IMR-90 (cell line): ENCODE measurements at regions not wholly inside any gene's neighbourhood (a gene's known extent, or its start where the extent isn't known, plus 50 kb on each side); places are given as distances from the start of the nearest gene placed in this dataset.

Source experiments
- ATAC-seq: fragments of 200-7000 bp; cut with Tn5 transposase; 2 replicates; pipeline ENCODE4 v1.9.1; 2020; ENCODE audit warnings: low read depth, mild to moderate bottlenecking, moderate library complexity
- BruUV-seq: library from RNA; stranded (reverse); fragments of 400-500 nt; replicated peaks from 2 replicates; lab custom pipeline; 2021; lab: Mats Ljungman, UMichigan
- CTCF ChIA-PET: fragments of 300-600 bp; formaldehyde crosslinking; extraction: SDS; loops from one replicate; lab custom pipeline; 2021; ENCODE audit warnings: antibody characterized with exemption; lab: Yijun Ruan, JAX
- POLR2A ChIA-PET: fragments of 300-600 bp; sonication (Branson Sonifier 250); formaldehyde crosslinking; loops from one replicate; lab custom pipeline; 2022; ENCODE audit warnings: antibody characterized with exemption; ENCODE audit not compliant: unreplicated experiment; lab: Charles Lee
- DNase-seq: peaks from one replicate; pipeline ENCODE4 v3.0.0; 2013
- H2AFZ ChIP-seq: replicated peaks from 2 replicates; pipeline ENCODE3; 2013; ENCODE audit warnings: low read length, mild to moderate bottlenecking; ENCODE audit not compliant: poor library complexity
- H2AK5ac ChIP-seq: 2 replicates; pipeline ENCODE4 v1.6.1; 2013; ENCODE audit warnings: low read depth, low read length, inconsistent platforms
- H2AK9ac ChIP-seq: replicated peaks from 2 replicates; pipeline ENCODE3; 2013; ENCODE audit warnings: mild to moderate bottlenecking, low read depth, low read length, moderate library complexity; ENCODE audit not compliant: poor library complexity
- H2BK120ac ChIP-seq: 2 replicates; pipeline ENCODE4 v1.6.1; 2013; ENCODE audit warnings: low read depth, low read length, inconsistent platforms
- H2BK15ac ChIP-seq: 3 replicates; pipeline ENCODE4 v1.6.1; 2013; ENCODE audit warnings: low read depth, low read length, inconsistent platforms
- H2BK20ac ChIP-seq: 2 replicates; pipeline ENCODE4 v1.6.1; 2013; ENCODE audit warnings: low read depth, mild to moderate bottlenecking, inconsistent platforms, low read length, moderate library complexity
- H2BK5ac ChIP-seq: 2 replicates; pipeline ENCODE4 v1.6.1; 2013; ENCODE audit warnings: mild to moderate bottlenecking, low read depth, low read length, inconsistent platforms; ENCODE audit not compliant: poor library complexity, severe bottlenecking
- H3K14ac ChIP-seq: replicated peaks from 2 replicates; pipeline ENCODE4 v1.6.1; 2013; ENCODE audit warnings: low read depth, low read length, inconsistent platforms
- H3K18ac ChIP-seq: 2 replicates; pipeline ENCODE4 v1.6.1; 2013; ENCODE audit warnings: low read depth, low read length, control low read depth
- H3K23ac ChIP-seq: 2 replicates; pipeline ENCODE4 v1.6.1; 2013; ENCODE audit warnings: low read depth, low read length, inconsistent platforms
- H3K27ac ChIP-seq: 2 replicates; pipeline ENCODE4 v1.5.1; 2013; ENCODE audit warnings: mild to moderate bottlenecking, control low read depth, low read length; ENCODE audit not compliant: insufficient read depth
- H3K27me3 ChIP-seq: 2 replicates; pipeline ENCODE4 v1.6.1; 2013; ENCODE audit warnings: low read length; ENCODE audit not compliant: control insufficient read depth, insufficient read depth
- H3K36me3 ChIP-seq: 2 replicates; pipeline ENCODE4 v1.6.1; 2013; ENCODE audit warnings: low read length, mixed read lengths; ENCODE audit not compliant: control insufficient read depth, insufficient read depth
- H3K4ac ChIP-seq: 2 replicates; pipeline ENCODE4 v1.6.1; 2013; ENCODE audit warnings: low read depth, low read length, inconsistent platforms
- H3K4me1 ChIP-seq: 2 replicates; pipeline ENCODE4 v1.6.1; 2013; ENCODE audit warnings: low read length, mixed read lengths; ENCODE audit not compliant: control insufficient read depth, insufficient read depth
- H3K4me2 ChIP-seq: 2 replicates; pipeline ENCODE4 v1.6.1; 2013; ENCODE audit warnings: low read depth, mild to moderate bottlenecking, control low read depth, low read length, moderate library complexity
- H3K4me3 ChIP-seq: 2 replicates; pipeline ENCODE4 v1.5.1; 2013; ENCODE audit warnings: low read depth, mild to moderate bottlenecking, control low read depth, low read length, moderate library complexity; ENCODE audit not compliant: insufficient read depth
- H3K56ac ChIP-seq: 2 replicates; pipeline ENCODE4 v1.6.1; 2013; ENCODE audit warnings: low read length, inconsistent platforms; ENCODE audit not compliant: insufficient read depth; ENCODE audit errors: extremely low read depth
- H3K79me1 ChIP-seq, 2 experiments: 2 replicates each; pipeline ENCODE4 v1.6.1; 2013; ENCODE audit warnings: low read length in 2 of 2, inconsistent platforms in 1 of 2, low read depth in 1 of 2
- H3K9ac ChIP-seq: 2 replicates; pipeline ENCODE4 v1.6.1; 2013; ENCODE audit warnings: low read depth, low read length, control low read depth
- H3K9me1 ChIP-seq: 2 replicates; pipeline ENCODE4 v1.6.1; 2013; ENCODE audit warnings: low read length, inconsistent platforms; ENCODE audit not compliant: insufficient read depth
- H3K9me3 ChIP-seq: 2 replicates; pipeline ENCODE4 v1.6.1; 2013; ENCODE audit warnings: low read length; ENCODE audit not compliant: control insufficient read depth, insufficient read depth
- H4K20me1 ChIP-seq: 2 replicates; pipeline ENCODE4 v1.6.1; 2013; ENCODE audit warnings: low read length, inconsistent platforms; ENCODE audit not compliant: insufficient read depth
- H4K5ac ChIP-seq: 2 replicates; pipeline ENCODE4 v1.6.1; 2013; ENCODE audit warnings: mild to moderate bottlenecking, low read depth, low read length, control low read depth
- H4K8ac ChIP-seq, 2 experiments: 2 replicates each; pipeline ENCODE4 v1.6.1; 2013; ENCODE audit warnings: low read depth in 2 of 2, low read length in 2 of 2, control low read depth in 1 of 2, inconsistent platforms in 1 of 2
- H4K91ac ChIP-seq: 2 replicates; pipeline ENCODE4 v1.6.1; 2013; ENCODE audit warnings: low read depth, low read length, inconsistent platforms; ENCODE audit not compliant: insufficient read depth
- BHLHE40 ChIP-seq: fragments of 150-350 bp; IDR thresholded peaks from 2 replicates; pipeline ENCODE4 v1.6.1; 2016; ENCODE audit warnings: mild to moderate bottlenecking, low read depth, low read length
- CEBPB ChIP-seq: IDR thresholded peaks from 2 replicates; pipeline ENCODE4 v1.6.1; 2012; ENCODE audit warnings: low read depth, low read length, improper control_type of control experiment
- CHD1 ChIP-seq: IDR thresholded peaks from 2 replicates; pipeline ENCODE4 v1.6.1; 2012; ENCODE audit warnings: low read depth, low read length, improper control_type of control experiment
- CTCF ChIP-seq: conservative IDR thresholded peaks from 2 replicates; pipeline ENCODE4 v1.5.1; 2012; ENCODE audit warnings: mild to moderate bottlenecking, low read depth, low read length, improper control_type of control experiment
- ELK1 ChIP-seq: fragments of 150-350 bp; IDR thresholded peaks from 2 replicates; pipeline ENCODE4 v1.6.1; 2016; ENCODE audit warnings: low read depth, mild to moderate bottlenecking, low read length, moderate library complexity, borderline replicate concordance
- FOS ChIP-seq: fragments of 150-350 bp; IDR thresholded peaks from 2 replicates; pipeline ENCODE4 v1.6.1; 2016; ENCODE audit warnings: low read depth, low read length
- MAFK ChIP-seq: IDR thresholded peaks from 2 replicates; pipeline ENCODE4 v1.6.1; 2012; ENCODE audit warnings: low read depth, low read length, improper control_type of control experiment
- MAZ ChIP-seq: IDR thresholded peaks from 2 replicates; pipeline ENCODE4 v1.6.1; 2012; ENCODE audit warnings: low read depth, mild to moderate bottlenecking, low read length, improper control_type of control experiment, moderate library complexity, borderline replicate concordance
- POLR2A ChIP-seq: IDR thresholded peaks from 2 replicates; pipeline ENCODE4 v1.6.1; 2012; ENCODE audit warnings: mild to moderate bottlenecking, low read depth, low read length
- RAD21 ChIP-seq: IDR thresholded peaks from 2 replicates; pipeline ENCODE4 v1.6.1; 2012; ENCODE audit warnings: low read length, improper control_type of control experiment
- RFX5 ChIP-seq: IDR thresholded peaks from 2 replicates; pipeline ENCODE4 v1.8.0; 2012; ENCODE audit warnings: low read depth, mild to moderate bottlenecking, low read length, moderate library complexity
- USF2 ChIP-seq: fragments of 150-350 bp; IDR thresholded peaks from 2 replicates; pipeline ENCODE4 v1.6.1; 2017; ENCODE audit warnings: mild to moderate bottlenecking, antibody characterized with exemption, low read length, low read depth
- WGBS, 2 experiments: methylation state at CpG; one replicate each; pipeline versions ENCODE4 v1.1.5 to v1.1.7; 2013; ENCODE audit warnings: missing lambda C conversion rate in 2 of 2; ENCODE audit not compliant: insufficient read length in 1 of 2; ENCODE audit errors: extremely low coverage in 2 of 2; 5-methylcytosine and 5-hydroxymethylcytosine counted together
- dilution Hi-C: fragments of 300-500 bp; cut with HindIII; formaldehyde crosslinking; loops from one replicate; pipeline ENCODE4 v1.14.3; 2018; ENCODE audit warnings: low sequenced_read_pairs; ENCODE audit not compliant: unreplicated experiment
- in situ Hi-C: fragments of 300-500 bp; cut with MboI; formaldehyde crosslinking; loops from 3 replicates; pipeline ENCODE4 v1.14.3; 2019; ENCODE audit warnings: low sequenced_read_pairs, inconsistent platforms, mixed read lengths
- intact Hi-C: fragments of 100-400 bp; cut with micrococcal nuclease; formaldehyde crosslinking; loops from 2 replicates; pipeline ENCODE4 v1.10.0; 2022

GRCh38 chr20:48317578-48317977 lies 510.2 kb downstream of the PREX1 start:
- no peaks in the 10 kb centered on the region for H3K36me3 ChIP-seq
- no peak overlapping the region for H3K18ac ChIP-seq
- ChIA-PET POLR2A (no interaction called here), CTCF (no interaction called here)
- DNase-seq (no peak), ATAC-seq (no peak)
- no peaks in the 10 kb centered on the region for H3K9me3 ChIP-seq
- in situ Hi-C loops (no loop called here), intact Hi-C loops (no loop called here), dilution Hi-C loops (no loop called here)
- H2AK5ac ChIP-seq = no peak overlapping the region
- no peak overlapping the region for H4K91ac ChIP-seq
- H3K79me1 ChIP-seq = no peaks in the 10 kb centered on the region
- no peak overlapping the region for H3K4me2 ChIP-seq
- no peak overlapping the region for H3K4me3 ChIP-seq
- no peak overlapping the region for H2BK15ac ChIP-seq
- no peak overlapping the region for H3K9ac ChIP-seq
- H3K27me3 ChIP-seq = peaks cover 22% of the 10 kb centered on the region
- no peak overlapping the region for H4K5ac ChIP-seq
- H3K4ac ChIP-seq = no peak overlapping the region
- H3K27ac ChIP-seq = no peak overlapping the region
- TF ChIP-seq POLR2A = no peak
- TF ChIP-seq ELK1 = no peak
- TF ChIP-seq CTCF = no peak
- TF ChIP-seq RFX5 = no peak
- no peak for TF ChIP-seq CHD1
- no peak for TF ChIP-seq MAFK
- no peak for TF ChIP-seq FOS
- TF ChIP-seq RAD21 = no peak
- TF ChIP-seq USF2 = no peak
- no peak for TF ChIP-seq BHLHE40
- TF ChIP-seq MAZ = no peak
- no peak for TF ChIP-seq CEBPB
- H3K23ac ChIP-seq = no peak overlapping the region
- no peak overlapping the region for H4K8ac ChIP-seq
- H3K9me1 ChIP-seq = no peaks in the 10 kb centered on the region
- no peak overlapping the region for H2BK120ac ChIP-seq
- H2BK20ac ChIP-seq = no peak overlapping the region
- no peak overlapping the region for H2AFZ ChIP-seq
- no peak overlapping the region for H3K56ac ChIP-seq
- no peak overlapping the region for H2AK9ac ChIP-seq
- H3K4me1 ChIP-seq = peaks cover 2% of the 10 kb centered on the region; the same call in 1 of the 2 replicates
- 70% methylated on average over 2 of the region's 6 CpGs; no CpG with 5 or more reads in 1 of the 2 experiments for WGBS, 2 experiments
- H2BK5ac ChIP-seq = no peak overlapping the region
- no peaks in the 10 kb centered on the region; the same call in 1 of the 2 replicates for H4K20me1 ChIP-seq
- no TSS peak for BruUV-seq
- no peak overlapping the region for H3K14ac ChIP-seq
